Loucy (cell line): ENCODE measurements at regions not wholly inside any gene's neighbourhood (a gene's known extent, or its start where the extent isn't known, plus 50 kb on each side); places are given as distances from the start of the nearest gene placed in this dataset.
A peak's percentile ranks its signal among the peaks of the same experiment; 100 is the strongest.

Experiments
- H2AFZ ChIP-seq: fragments of 200-600 bp; sonication (generic); 2 replicates; pipeline ENCODE4 v1.6.0; 2016; ENCODE audit warnings: antibody characterized with exemption, mild to moderate bottlenecking, low read length, moderate library complexity
- H3F3A ChIP-seq: fragments of 200-600 bp; 2 replicates; pipeline ENCODE4 v1.6.0; 2016; ENCODE audit warnings: antibody characterized with exemption, low read depth, mild to moderate bottlenecking
- H3K27me3 ChIP-seq: fragments of 200-600 bp; sonication (generic); 2 replicates; pipeline ENCODE4 v1.6.1; 2014; ENCODE audit warnings: low read length, mild to moderate bottlenecking; ENCODE audit not compliant: insufficient read depth, poor library complexity, severe bottlenecking
- H3K36me3 ChIP-seq: fragments of 200-600 bp; sonication (generic); 2 replicates; pipeline ENCODE4 v1.6.1; 2016; ENCODE audit warnings: low read length; ENCODE audit not compliant: insufficient read depth
- H3K4me1 ChIP-seq: fragments of 200-600 bp; sonication (generic); 2 replicates; pipeline ENCODE4 v1.5.1; 2014; ENCODE audit warnings: low read length, mild to moderate bottlenecking; ENCODE audit not compliant: insufficient read depth, poor library complexity, severe bottlenecking
- H3K4me2 ChIP-seq: fragments of 200-600 bp; sonication (generic); 2 replicates; pipeline ENCODE4 v1.6.0; 2014; ENCODE audit warnings: antibody characterized with exemption, low read length, low read depth, mild to moderate bottlenecking; ENCODE audit not compliant: poor library complexity, severe bottlenecking
- H3K4me3 ChIP-seq: fragments of 200-600 bp; sonication (generic); 2 replicates; pipeline ENCODE4 v1.5.1; 2014; ENCODE audit warnings: low read length, mild to moderate bottlenecking, mixed read lengths; ENCODE audit not compliant: poor library complexity, severe bottlenecking
- H3K79me2 ChIP-seq: fragments of 200-600 bp; sonication (generic); 2 replicates; pipeline ENCODE4 v1.6.1; 2014; ENCODE audit warnings: low read length; ENCODE audit not compliant: insufficient read depth
- H3K9ac ChIP-seq: fragments of 200-600 bp; sonication (generic); 2 replicates; pipeline ENCODE4 v1.6.0; 2014; ENCODE audit warnings: mild to moderate bottlenecking, low read depth, low read length, moderate library complexity; ENCODE audit not compliant: poor library complexity, severe bottlenecking
- H3K9me2 ChIP-seq: fragments of 200-600 bp; sonication (generic); replicated peaks from 2 replicates; pipeline ENCODE4 v1.6.1; 2016; ENCODE audit warnings: low read depth, low read length, mixed read lengths
- H3K9me3 ChIP-seq: fragments of 200-600 bp; sonication (generic); 2 replicates; pipeline ENCODE4 v1.6.1; 2014; ENCODE audit warnings: mild to moderate bottlenecking, antibody characterized with exemption, low read length, low read depth; ENCODE audit not compliant: insufficient read depth
- H4K20me1 ChIP-seq: fragments of 200-600 bp; sonication (generic); 2 replicates; pipeline ENCODE4 v1.6.0; 2014; ENCODE audit warnings: antibody characterized with exemption, low read length, mild to moderate bottlenecking; ENCODE audit not compliant: insufficient read depth, poor library complexity, severe bottlenecking
- CTCF ChIP-seq: fragments of 200-600 bp; sonication (generic); conservative IDR thresholded peaks from 2 replicates; pipeline ENCODE4 v1.5.1; 2014; ENCODE audit warnings: mild to moderate bottlenecking, antibody characterized with exemption, low read length
- EZH2phosphoT487 ChIP-seq: fragments of 200-600 bp; IDR thresholded peaks from 2 replicates; pipeline ENCODE4 v1.6.1; 2018; ENCODE audit warnings: antibody characterized with exemption, mild to moderate bottlenecking, moderate library complexity, borderline replicate concordance

GRCh38 chr12:86929962-86930361 lies 673.8 kb upstream of the MGAT4C start:
- H3K27me3 ChIP-seq = no peaks in the 10 kb centered on the region
- no peak overlapping the region for H2AFZ ChIP-seq
- no peaks in the 10 kb centered on the region for H3K4me1 ChIP-seq
- no peaks in the 10 kb centered on the region for H3K9me3 ChIP-seq
- no peak overlapping the region for H3K4me3 ChIP-seq
- no peak overlapping the region for H3K4me2 ChIP-seq
- no peaks in the 10 kb centered on the region for H3K36me3 ChIP-seq
- no peak for TF ChIP-seq CTCF
- no peak for TF ChIP-seq EZH2phosphoT487
- H3K79me2 ChIP-seq = no peaks in the 10 kb centered on the region
- no peaks in the 10 kb centered on the region for H3F3A ChIP-seq
- no peaks in the 10 kb centered on the region for H4K20me1 ChIP-seq
- H3K9ac ChIP-seq = no peak overlapping the region
- no peaks in the 10 kb centered on the region for H3K9me2 ChIP-seq

DNA sequence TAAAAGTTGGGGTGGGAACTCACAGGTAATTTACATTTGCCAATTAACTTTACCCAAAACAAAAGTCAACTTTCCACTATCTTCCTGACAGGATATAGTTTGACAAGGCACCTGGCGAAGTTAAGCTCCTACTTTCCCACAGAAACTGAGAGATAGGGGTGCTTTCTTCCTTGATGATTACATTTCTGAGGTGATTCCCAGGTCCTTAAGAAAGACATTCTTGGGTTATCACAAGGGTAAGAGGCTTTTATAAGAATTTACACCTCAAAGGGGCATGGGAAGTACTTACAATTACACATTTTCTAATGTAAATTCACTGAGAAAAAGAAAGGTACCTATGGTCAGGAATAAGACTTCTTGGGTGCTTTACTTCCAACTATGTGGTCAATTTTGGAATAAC lies 660.9 kb upstream of the MGAT4C start:
- Histone ChIP-seq H3K9ac (no peak overlapping the region), H3K9me2 (no peaks in the 10 kb centered on the region), H3F3A (no peaks in the 10 kb centered on the region), H3K27me3 (no peaks in the 10 kb centered on the region), H3K4me3 (no peak overlapping the region), H3K79me2 (no peaks in the 10 kb centered on the region), H3K36me3 (no peaks in the 10 kb centered on the region), H3K4me1 (no peaks in the 10 kb centered on the region), H3K9me3 (no peaks in the 10 kb centered on the region), H2AFZ (no peak overlapping the region), H4K20me1 (no peaks in the 10 kb centered on the region), H3K4me2 (no peak overlapping the region)
- TF ChIP-seq EZH2phosphoT487 (no peak), CTCF (no peak)

DNA sequence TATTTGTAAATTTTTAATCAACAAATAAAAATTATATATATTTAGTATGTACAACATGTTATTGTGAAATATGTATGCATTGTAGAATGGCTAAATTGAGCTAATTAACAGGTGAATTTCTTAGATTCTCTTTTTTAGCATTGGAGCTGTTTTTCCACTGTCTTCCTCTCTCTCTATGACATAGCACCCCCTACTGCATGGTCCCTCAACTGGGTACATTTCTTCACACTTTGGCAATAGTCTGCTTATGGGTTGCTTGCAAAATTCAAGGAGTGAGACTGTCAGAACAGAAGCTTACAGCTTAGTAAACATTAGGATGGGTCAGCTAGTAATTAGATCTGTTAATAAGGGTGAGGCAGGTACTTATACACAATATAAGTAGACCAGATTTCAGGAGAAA lies 658.5 kb upstream of the MGAT4C start:
- Histone ChIP-seq H3F3A (no peaks in the 10 kb centered on the region), H3K4me1 (no peaks in the 10 kb centered on the region), H2AFZ (peak overlapping the region; percentile 46; the same call in 1 of the 2 replicates), H3K9me3 (no peaks in the 10 kb centered on the region), H3K36me3 (no peaks in the 10 kb centered on the region), H3K4me2 (no peak overlapping the region), H3K79me2 (no peaks in the 10 kb centered on the region), H4K20me1 (no peaks in the 10 kb centered on the region), H3K4me3 (no peak overlapping the region), H3K9ac (no peak overlapping the region), H3K9me2 (no peaks in the 10 kb centered on the region), H3K27me3 (no peaks in the 10 kb centered on the region)
- TF ChIP-seq EZH2phosphoT487 = no peak
- peak; percentile 60 for TF ChIP-seq CTCF
